HG03025 (cell line): ENCODE measurements at regions not wholly inside any gene's neighbourhood (a gene's known extent, or its start where the extent isn't known, plus 50 kb on each side); places are given as distances from the start of the nearest gene placed in this dataset.

ENCODE experiments used
- ATAC-seq: cut with Tn5 transposase; IDR thresholded peaks from one replicate; pipeline ENCODE4 v1.9.1; 2021; ENCODE audit warnings: mild to moderate bottlenecking, moderate library complexity; ENCODE audit not compliant: unreplicated experiment, low FRiP score

- no peak for ATAC-seq
Measured at GRCh38 chr3:145812391-145812790, 348.6 kb downstream of the PLOD2 start.

GRCh38 chr3:145815707-145816413 is 345.1 kb downstream of the PLOD2 start:
- ATAC-seq: no peak

GRCh38 chr3:145817870-145818483 is 343.0 kb downstream of the PLOD2 start:
- ATAC-seq: no peak

GRCh38 chr3:145820170-145820569 is 340.8 kb downstream of the PLOD2 start:
- no peak for ATAC-seq

GRCh38 chr3:145842294-145842902 is 318.6 kb downstream of the PLOD2 start:
- ATAC-seq: no peak

- no peak for ATAC-seq
Measured at GRCh38 chr3:145843561-145843960, 317.4 kb downstream of the PLOD2 start.

GRCh38 chr3:145849115-145849514 is 311.9 kb downstream of the PLOD2 start:
- no peak for ATAC-seq

- ATAC-seq: no peak
Measured at GRCh38 chr3:145854499-145854898, 306.5 kb downstream of the PLOD2 start.

- no peak for ATAC-seq
Measured at GRCh38 chr3:145857956-145858355, 303.0 kb downstream of the PLOD2 start.

- no peak for ATAC-seq
Measured at GRCh38 chr3:145864336-145864735, 296.6 kb downstream of the PLOD2 start.

- ATAC-seq: no peak
Measured at GRCh38 chr3:145865399-145866018, 295.5 kb downstream of the PLOD2 start.

- ATAC-seq: peak; percentile 47
Measured at GRCh38 chr3:145869958-145870357, 291.0 kb downstream of the PLOD2 start.

GRCh38 chr3:145882436-145882835 is 278.5 kb downstream of the PLOD2 start:
- no peak for ATAC-seq

- ATAC-seq: peak; percentile 65
Measured at GRCh38 chr3:145889730-145890129, 271.3 kb downstream of the PLOD2 start.

GRCh38 chr3:145892869-145893268 is 268.1 kb downstream of the PLOD2 start:
- no peak for ATAC-seq

GRCh38 chr3:145893331-145893730 is 267.7 kb downstream of the PLOD2 start:
- no peak for ATAC-seq

- no peak for ATAC-seq
Measured at GRCh38 chr3:145898487-145898886, 262.5 kb downstream of the PLOD2 start.

GRCh38 chr3:145899241-145899640 is 261.7 kb downstream of the PLOD2 start:
- ATAC-seq: no peak

GRCh38 chr3:145900056-145900829 is 260.7 kb downstream of the PLOD2 start:
- peak; percentile 49 for ATAC-seq

- no peak for ATAC-seq
Measured at GRCh38 chr3:145902166-145902565, 258.8 kb downstream of the PLOD2 start.
